Activated gamma-delta T cell treated with anti-CD3 and anti-CD28 coated beads, Interleukin-2, amount 50 U/mL, for 16 hours (primary cell): ENCODE measurements at regions not wholly inside any gene's neighbourhood (a gene's known extent, or its start where the extent isn't known, plus 50 kb on each side); places are given as distances from the start of the nearest gene placed in this dataset.

Source experiments
- DNase-seq: peaks from one replicate; pipeline ENCODE4 v3.0.0-alpha.2; 2020; ENCODE audit warnings: low read depth

GRCh38 chr20:56835829-56836550, 206.9 kb downstream of the TFAP2C start:
- no peak for DNase-seq

- DNase-seq = no peak
Observed at GRCh38 chr20:56839222-56839621, 210.1 kb downstream of the TFAP2C start.

GRCh38 chr20:56839786-56840185, 210.7 kb downstream of the TFAP2C start:
- DNase-seq = no peak

GRCh38 chr20:56840716-56841261, 211.7 kb downstream of the TFAP2C start:
- DNase-seq = no peak

- DNase-seq = no peak
Observed at GRCh38 chr20:56841346-56841908, 212.3 kb downstream of the TFAP2C start.

- no peak for DNase-seq
Observed at GRCh38 chr20:56842056-56842455, 212.9 kb downstream of the TFAP2C start.

- DNase-seq = no peak
Observed at GRCh38 chr20:56843386-56843785, 214.3 kb downstream of the TFAP2C start.

GRCh38 chr20:56843817-56844216, 214.7 kb downstream of the TFAP2C start:
- no peak for DNase-seq

GRCh38 chr20:56845546-56846086, 216.5 kb downstream of the TFAP2C start:
- DNase-seq = no peak

GRCh38 chr20:56848561-56848960, 219.5 kb downstream of the TFAP2C start:
- no peak for DNase-seq

GRCh38 chr20:56851552-56851951, 222.4 kb downstream of the TFAP2C start:
- DNase-seq = no peak

GRCh38 chr20:56855708-56856107, 226.6 kb downstream of the TFAP2C start:
- DNase-seq = no peak

GRCh38 chr20:56857950-56858349, 228.8 kb downstream of the TFAP2C start:
- DNase-seq = no peak

- no peak for DNase-seq
Observed at GRCh38 chr20:56859039-56859800, 230.1 kb downstream of the TFAP2C start.

- DNase-seq = no peak
Observed at GRCh38 chr20:56859801-56860261, 230.7 kb downstream of the TFAP2C start.

- DNase-seq = no peak
Observed at GRCh38 chr20:56860413-56860812, 231.3 kb downstream of the TFAP2C start.

GRCh38 chr20:56861590-56861989, 232.5 kb downstream of the TFAP2C start:
- DNase-seq = no peak

- DNase-seq = no peak
Observed at GRCh38 chr20:56865055-56865454, 235.9 kb downstream of the TFAP2C start.

- DNase-seq = no peak
Observed at GRCh38 chr20:56867128-56867527, 238.0 kb downstream of the TFAP2C start.

GRCh38 chr20:56868746-56869145, 239.6 kb downstream of the TFAP2C start:
- no peak for DNase-seq

- DNase-seq = no peak
Observed at GRCh38 chr20:56870271-56870670, 241.2 kb downstream of the TFAP2C start.

- DNase-seq = no peak
Observed at GRCh38 chr20:56871691-56872090, 242.6 kb downstream of the TFAP2C start.
